ENCODE measurements at regions not wholly inside any gene's neighbourhood (a gene's known extent, or its start where the extent isn't known, plus 50 kb on each side); places are given as distances from the start of the nearest gene placed in this dataset.

- TF ChIP-seq CTCF (conservative IDR thresholded peaks at IDR 0.05) (no peak), ZFX (IDR thresholded peaks at IDR 0.05) (no peak)
These were observed 100.8 kb downstream of the RRAGC start for GRCh38 chr1:38758820-38759219.
